Prostate gland (tissue), 2 donors: ENCODE measurements at regions not wholly inside any gene's neighbourhood (a gene's known extent, or its start where the extent isn't known, plus 50 kb on each side); places are given as distances from the start of the nearest gene placed in this dataset.

ENCODE experiments used
- DNase-seq: peaks from one replicate; pipeline ENCODE4 v3.0.0-alpha.2; 2019; ENCODE audit warnings: low spot score
- H3K27ac ChIP-seq, 2 donors: fragments of 200-600 bp; sonication (generic); 2 replicates each; pipeline ENCODE4 v1.5.1; 2017 to 2019
- H3K27me3 ChIP-seq: fragments of 200-600 bp; sonication (generic); replicated peaks from 2 replicates; pipeline ENCODE4 v1.5.1; 2019; ENCODE audit not compliant: insufficient read depth
- H3K36me3 ChIP-seq, 2 donors: fragments of 200-600 bp; sonication (generic); 1 replicate in 1 of 2; 2 replicates in 1 of 2; pipeline versions ENCODE4 v1.5.1 to v1.8.1; 2017 to 2019
- H3K4me1 ChIP-seq: fragments of 200-600 bp; sonication (generic); replicated peaks from 2 replicates; pipeline ENCODE4 v1.5.1; 2019
- H3K4me3 ChIP-seq, 2 donors: fragments of 200-600 bp; sonication (generic); 2 replicates each; pipeline ENCODE4 v1.5.1; 2017 to 2019
- H3K9me3 ChIP-seq: fragments of 200-600 bp; sonication (generic); 2 replicates; pipeline ENCODE4 v1.5.1; 2017
- CTCF ChIP-seq, 4 experiments: fragments of 200-600 bp in 2 of 4; fragments of 450-650 bp in 2 of 4; sonication (generic) in 2 of 4; IDR thresholded peaks; 1 replicate in 3 of 4; 2 replicates in 1 of 4; pipeline ENCODE4 v1.5.1; 2016 to 2019; ENCODE audit warnings: antibody characterized with exemption in 4 of 4, mild to moderate bottlenecking in 2 of 4, moderate library complexity in 2 of 4
- POLR2A ChIP-seq: fragments of 450-650 bp; IDR thresholded peaks from one replicate; pipeline ENCODE4 v1.6.1; 2016; ENCODE audit warnings: antibody characterized with exemption, mild to moderate bottlenecking
- POLR2AphosphoS5 ChIP-seq: sonication (generic); formaldehyde crosslinking; IDR thresholded peaks from one replicate; pipeline ENCODE4 v1.6.1; 2017; ENCODE audit warnings: antibody characterized with exemption
- WGBS: methylation state at CpG from one replicate; pipeline ENCODE4 v1.1.5; 2018; 5-methylcytosine and 5-hydroxymethylcytosine counted together
- intact Hi-C: fragments of 100-400 bp; cut with DNase I; formaldehyde crosslinking; loops from one replicate; pipeline ENCODE4 v1.14.2; 2022

- Histone ChIP-seq H3K36me3 (no peaks in the 10 kb centered on the region), H3K4me3 (no peak overlapping the region), H3K4me1 (no peaks in the 10 kb centered on the region), H3K27me3 (no peaks in the 10 kb centered on the region), H3K9me3 (no peaks in the 10 kb centered on the region), H3K27ac (no peak overlapping the region)
- intact Hi-C loops: no loop called here
- TF ChIP-seq POLR2A (no peak), CTCF (IDR thresholded peaks at IDR 0.05) (no peak), POLR2AphosphoS5 (no peak)
- no peak for DNase-seq
- WGBS: 99% methylated on average over 5 of the region's 5 CpGs
Observed at GRCh38 chr2:60249879-60250278, 303.6 kb downstream of the BCL11A start.

- 68% methylated on average over 9 of the region's 9 CpGs for WGBS
- intact Hi-C loops: no loop called here
- H3K4me3 ChIP-seq: no peak overlapping the region
- no peaks in the 10 kb centered on the region for H3K9me3 ChIP-seq
- DNase-seq: no peak
- H3K4me1 ChIP-seq: no peaks in the 10 kb centered on the region
- H3K27me3 ChIP-seq: no peaks in the 10 kb centered on the region
- no peaks in the 10 kb centered on the region for H3K36me3 ChIP-seq
- TF ChIP-seq CTCF (IDR thresholded peaks at IDR 0.05): no peak
- TF ChIP-seq POLR2A: no peak
- TF ChIP-seq POLR2AphosphoS5: no peak
- H3K27ac ChIP-seq: no peak overlapping the region
Observed at GRCh38 chr2:60247471-60247870, 306.0 kb downstream of the BCL11A start.

GRCh38 chr2:60246583-60246982 lies 306.9 kb downstream of the BCL11A start:
- Histone ChIP-seq H3K27ac (no peak overlapping the region), H3K27me3 (no peaks in the 10 kb centered on the region), H3K4me3 (no peak overlapping the region), H3K4me1 (no peaks in the 10 kb centered on the region), H3K36me3 (no peaks in the 10 kb centered on the region), H3K9me3 (no peaks in the 10 kb centered on the region)
- no peak for DNase-seq
- no peak for TF ChIP-seq POLR2AphosphoS5
- TF ChIP-seq POLR2A: no peak
- no peak for TF ChIP-seq CTCF (IDR thresholded peaks at IDR 0.05)
- intact Hi-C loops: no loop called here
- WGBS: 99% methylated on average over 2 of the region's 2 CpGs

- no peaks in the 10 kb centered on the region for H3K4me1 ChIP-seq
- no peak overlapping the region for H3K27ac ChIP-seq
- H3K4me3 ChIP-seq: no peak overlapping the region
- DNase-seq: no peak
- 89% methylated on average over 6 of the region's 6 CpGs for WGBS
- no peaks in the 10 kb centered on the region for H3K9me3 ChIP-seq
- intact Hi-C loops: no loop called here
- TF ChIP-seq CTCF (IDR thresholded peaks at IDR 0.05) (no peak), POLR2A (no peak), POLR2AphosphoS5 (no peak)
- H3K27me3 ChIP-seq: no peaks in the 10 kb centered on the region
- no peaks in the 10 kb centered on the region for H3K36me3 ChIP-seq
Observed at GRCh38 chr2:60234274-60234986, 319.0 kb downstream of the BCL11A start.

- no peaks in the 10 kb centered on the region for H3K27me3 ChIP-seq
- no peak for DNase-seq
- WGBS: 57% methylated on average over 2 of the region's 2 CpGs
- no peak overlapping the region for H3K4me3 ChIP-seq
- no peaks in the 10 kb centered on the region for H3K36me3 ChIP-seq
- TF ChIP-seq POLR2AphosphoS5: no peak
- no peak for TF ChIP-seq CTCF (IDR thresholded peaks at IDR 0.05)
- no peak for TF ChIP-seq POLR2A
- H3K9me3 ChIP-seq: no peaks in the 10 kb centered on the region
- intact Hi-C loops: no loop called here
- no peaks in the 10 kb centered on the region for H3K4me1 ChIP-seq
- H3K27ac ChIP-seq: no peak overlapping the region
Observed at GRCh38 chr2:60230596-60230995, 322.9 kb downstream of the BCL11A start.
